HG03565 (cell line): ENCODE measurements at regions not wholly inside any gene's neighbourhood (a gene's known extent, or its start where the extent isn't known, plus 50 kb on each side); places are given as distances from the start of the nearest gene placed in this dataset.

Experiments used
- ATAC-seq: cut with Tn5 transposase; IDR thresholded peaks from one replicate; pipeline ENCODE4 v1.9.1; 2021; ENCODE audit warnings: mild to moderate bottlenecking, moderate library complexity; ENCODE audit not compliant: unreplicated experiment

DNA sequence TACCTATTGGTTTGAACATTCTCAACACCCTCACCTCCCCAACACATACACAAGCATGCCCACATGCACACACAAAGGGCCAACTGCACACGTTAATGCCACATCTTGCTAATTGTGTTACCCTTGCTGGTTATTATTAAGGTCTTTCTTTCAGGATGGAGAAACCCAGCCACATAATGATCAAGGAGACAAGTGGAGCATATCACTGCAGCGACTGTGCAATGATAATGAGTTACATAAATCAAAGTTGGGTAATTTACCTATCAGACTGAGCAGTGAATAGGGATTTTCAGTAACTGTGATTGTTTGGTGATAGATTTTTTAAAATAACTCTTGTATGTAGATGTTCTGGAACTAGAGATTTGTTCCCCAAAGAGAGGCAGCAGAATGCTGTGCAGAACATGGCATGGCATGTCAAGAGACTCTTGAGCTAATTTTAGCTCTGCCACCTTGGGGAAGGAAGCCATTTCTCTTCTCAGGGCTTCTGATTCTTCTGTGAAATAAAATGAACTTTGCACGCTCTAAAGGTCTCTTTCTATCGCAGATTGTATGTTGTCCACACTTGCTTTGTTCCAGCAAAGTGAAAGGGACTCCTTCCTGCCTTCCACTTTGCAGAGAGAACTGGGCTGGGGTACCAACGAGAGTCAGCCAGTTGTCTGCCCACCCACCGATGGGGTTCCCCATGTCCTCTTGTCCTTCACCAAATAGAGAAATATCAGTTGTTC, 126.0 kb upstream of the CAMK1G start:
- no peak for ATAC-seq

DNA sequence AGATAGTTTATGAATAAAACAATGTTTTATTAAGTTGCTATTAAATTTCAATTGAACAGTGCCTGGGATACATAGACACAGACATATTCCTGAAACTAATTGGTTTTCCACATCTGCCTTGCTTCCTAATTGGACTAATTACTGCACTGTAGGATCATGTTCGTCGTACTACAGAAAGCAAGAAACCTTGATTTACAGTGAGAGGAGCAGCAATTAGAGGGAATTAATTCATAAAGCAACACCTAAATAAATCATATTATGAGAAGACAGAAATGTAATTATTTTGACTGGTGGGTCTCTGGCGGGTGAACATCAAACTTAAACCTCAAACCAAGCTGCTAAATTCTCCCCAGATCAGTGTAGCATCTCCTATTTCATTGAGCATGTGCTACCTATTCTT, 124.6 kb upstream of the CAMK1G start:
- ATAC-seq: no peak

DNA sequence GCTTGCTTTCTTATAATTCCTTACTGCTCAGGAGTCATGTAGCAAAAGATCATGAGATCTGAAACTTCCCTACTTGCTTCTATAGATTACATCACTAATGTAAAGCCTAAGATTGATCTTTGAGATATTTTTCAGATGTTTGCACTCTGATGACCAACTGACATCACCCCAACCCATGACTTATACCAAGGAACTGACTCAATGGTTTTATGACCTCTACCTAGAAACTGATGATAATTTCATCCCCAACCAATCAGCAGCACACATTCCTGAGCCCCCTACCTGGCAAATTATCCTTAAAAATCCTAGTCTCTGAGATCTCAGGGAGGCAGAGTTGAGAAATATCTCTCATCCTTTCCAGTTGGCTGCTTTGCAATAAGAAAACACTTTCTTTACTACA, 122.3 kb upstream of the CAMK1G start:
- no peak for ATAC-seq

DNA sequence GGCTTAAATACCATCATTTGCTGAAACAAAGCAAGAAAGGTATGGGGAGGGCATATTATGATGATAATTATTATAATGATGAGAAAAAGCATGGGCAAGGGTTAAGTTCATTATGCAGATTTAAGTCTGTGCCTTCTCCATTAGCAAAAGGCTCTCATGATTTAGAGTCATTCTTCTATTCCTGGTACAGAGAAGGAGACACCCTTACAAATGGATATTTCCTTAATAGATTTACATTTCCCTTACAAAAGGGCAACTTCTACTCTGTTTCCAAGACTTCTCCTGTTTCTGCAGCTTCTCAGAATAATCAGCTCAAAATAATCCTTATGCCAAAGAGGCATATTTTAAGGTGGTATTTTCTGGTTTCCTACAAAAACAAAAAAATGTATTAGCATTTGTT, 121.1 kb upstream of the CAMK1G start:
- no peak for ATAC-seq

DNA sequence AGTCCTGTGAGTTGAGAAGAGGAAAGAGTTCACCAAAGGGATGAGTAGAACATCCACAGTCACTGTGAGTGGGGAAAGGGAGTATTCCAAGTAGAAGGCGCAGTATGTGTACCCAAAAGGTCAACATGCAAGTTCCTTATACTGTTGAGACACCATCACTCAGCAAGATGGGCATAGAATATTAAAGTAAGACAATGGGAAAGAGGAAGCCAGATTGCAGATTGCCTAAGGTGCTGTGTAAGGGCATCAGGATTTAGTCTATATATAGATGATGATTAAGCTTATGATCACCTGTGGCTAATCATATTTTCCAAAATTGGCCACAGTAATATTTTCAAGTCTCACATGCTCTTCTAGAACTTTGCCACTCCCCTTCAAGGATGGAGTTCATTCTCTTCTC, 120.1 kb upstream of the CAMK1G start:
- ATAC-seq: no peak

DNA sequence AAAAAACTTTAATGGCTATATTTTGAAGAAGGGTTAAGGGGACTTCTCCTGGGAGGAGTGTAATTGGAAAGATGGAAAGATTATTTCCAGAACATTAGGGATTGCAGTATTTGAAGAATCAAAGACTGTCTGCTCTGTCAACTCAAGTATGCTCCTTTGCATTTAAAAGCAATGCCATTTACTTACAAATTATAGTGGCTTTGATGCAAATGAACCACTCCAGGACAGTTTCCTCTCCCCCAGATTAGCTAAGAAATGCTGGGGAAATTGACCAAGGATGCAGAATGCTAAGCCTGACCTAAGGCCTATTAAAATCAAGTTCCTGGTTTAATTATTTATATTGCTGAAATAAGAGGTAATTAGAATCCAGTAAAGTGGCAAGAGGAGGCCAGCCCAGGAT, 110.5 kb upstream of the CAMK1G start:
- no peak for ATAC-seq

DNA sequence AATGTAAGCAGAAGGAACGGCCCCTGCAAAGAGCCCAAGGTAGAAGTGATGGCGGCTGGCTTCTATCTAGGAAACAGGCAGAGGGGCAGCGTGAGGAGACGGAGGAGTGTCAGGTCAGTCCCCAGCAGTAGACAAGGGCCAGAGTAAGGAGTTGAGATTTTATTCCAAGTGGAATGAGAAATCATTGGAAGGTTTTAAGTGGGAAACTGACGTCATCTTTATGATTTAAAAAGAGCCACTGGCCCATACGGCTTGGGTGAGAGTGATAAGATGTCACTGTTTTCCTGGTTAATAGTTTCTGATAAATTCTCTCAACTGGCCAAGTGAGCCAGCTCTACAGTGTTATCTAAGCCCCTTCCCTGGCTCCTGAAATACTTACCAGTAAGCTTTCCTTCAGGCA, 103.2 kb upstream of the CAMK1G start:
- ATAC-seq: no peak

DNA sequence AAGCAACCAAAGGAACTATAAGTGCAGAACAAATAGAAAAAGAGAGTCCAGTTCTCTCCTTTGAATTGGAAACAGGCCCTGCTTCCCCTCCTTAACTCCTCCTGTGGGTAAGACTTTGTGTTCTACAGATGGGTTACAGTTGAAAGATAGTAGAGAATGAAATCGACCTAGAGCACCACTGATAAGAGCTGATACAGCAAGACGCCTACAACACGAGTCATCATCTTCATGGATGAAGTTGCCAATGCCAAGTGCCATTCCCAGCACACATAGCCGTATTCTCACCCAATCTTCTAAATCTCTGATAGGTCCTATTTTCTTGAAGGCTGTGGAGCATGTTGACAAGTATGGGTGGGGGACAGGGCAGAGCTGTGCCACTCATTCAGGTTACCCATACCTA, 99.8 kb upstream of the CAMK1G start:
- ATAC-seq: no peak

DNA sequence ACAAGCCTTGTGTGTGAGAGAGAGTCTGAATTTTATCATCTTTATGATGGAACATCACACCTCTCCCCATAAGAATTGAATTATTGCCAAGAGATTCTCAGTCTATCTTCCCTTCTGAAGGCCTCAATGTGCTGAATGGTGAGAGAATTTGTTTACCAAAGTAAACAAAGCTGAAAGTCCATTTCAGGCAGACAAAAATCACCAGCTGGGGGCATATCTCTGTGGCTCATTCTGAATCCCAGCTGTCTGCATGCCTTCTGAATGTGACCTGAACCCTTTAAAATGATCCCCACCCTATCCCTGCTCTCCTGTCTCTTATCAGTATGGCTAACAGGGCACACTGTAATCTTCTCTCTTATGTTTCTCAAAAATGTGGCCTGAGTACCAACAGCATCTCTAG, 99.1 kb upstream of the CAMK1G start:
- ATAC-seq: no peak

DNA sequence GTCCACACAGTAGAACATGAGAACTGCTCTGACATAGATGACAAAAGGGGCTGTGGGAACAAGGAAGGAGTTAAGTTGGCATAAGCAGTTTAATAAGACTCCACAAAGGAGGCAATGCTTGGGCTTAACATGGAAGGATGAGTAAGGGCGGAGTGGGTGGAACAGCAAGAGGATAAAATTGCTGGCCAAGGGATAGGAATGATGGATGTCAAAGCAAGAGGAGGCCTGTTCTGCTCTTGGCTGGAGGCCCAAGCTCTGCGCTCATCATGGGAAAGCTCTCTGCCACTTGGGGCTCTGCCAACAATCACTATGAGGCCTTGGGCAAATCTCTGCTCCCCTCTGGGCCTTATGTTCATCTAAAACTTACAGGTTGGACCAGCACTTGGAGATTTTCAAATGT, 98.3 kb upstream of the CAMK1G start:
- no peak for ATAC-seq

DNA sequence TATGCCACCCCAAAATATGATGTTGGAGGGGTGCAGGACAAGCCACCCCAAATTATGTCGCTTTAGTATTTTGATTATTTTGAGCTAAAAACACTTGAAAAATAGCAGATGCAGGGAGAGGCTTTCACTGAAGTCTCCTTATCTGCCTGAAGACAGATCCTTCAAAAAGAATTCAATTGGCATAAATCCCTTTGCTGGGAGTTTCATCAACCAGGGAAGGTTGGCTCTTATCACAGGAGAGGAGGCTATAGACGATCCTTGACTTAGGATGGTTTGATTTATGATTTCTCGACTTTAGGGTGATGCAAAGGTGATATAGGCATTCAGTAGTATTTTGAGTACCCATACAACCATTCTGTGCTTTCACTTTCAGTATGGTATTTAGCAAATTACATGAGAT, 97.8 kb upstream of the CAMK1G start:
- no peak for ATAC-seq

DNA sequence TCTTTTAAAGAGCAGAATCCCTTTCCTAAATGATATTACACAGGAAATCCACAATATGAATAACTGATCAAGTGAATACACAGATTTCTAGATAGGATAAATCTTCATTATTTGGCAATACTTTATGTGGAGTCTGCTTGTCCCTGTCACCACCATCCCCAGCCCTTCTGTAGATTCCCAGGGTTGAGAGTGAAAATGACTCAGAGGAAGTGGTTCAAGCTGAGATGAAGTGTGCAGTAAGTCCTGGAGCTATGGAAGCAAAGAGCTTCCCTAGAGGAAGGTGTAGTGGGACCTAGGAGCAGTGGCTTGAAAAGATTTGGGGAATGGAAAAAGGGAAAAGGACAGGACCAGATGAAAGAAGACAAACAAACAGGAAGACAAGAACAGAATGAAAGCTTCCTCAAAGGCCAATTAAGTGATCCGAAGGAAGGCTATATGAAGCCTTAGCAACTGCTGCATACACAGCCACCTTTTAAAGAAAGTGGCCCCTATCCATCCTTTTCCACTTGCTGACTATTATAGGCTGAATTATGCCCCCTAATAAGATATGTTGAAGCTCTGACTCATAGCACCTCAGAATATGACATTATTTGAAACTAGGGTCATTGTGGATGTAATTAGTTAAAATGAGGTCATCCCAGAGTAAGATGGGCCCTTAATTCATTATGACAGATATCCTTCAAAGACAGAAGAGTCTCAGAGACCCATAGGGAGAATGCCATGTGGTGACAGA, 96.5 kb upstream of the CAMK1G start:
- no peak for ATAC-seq

DNA sequence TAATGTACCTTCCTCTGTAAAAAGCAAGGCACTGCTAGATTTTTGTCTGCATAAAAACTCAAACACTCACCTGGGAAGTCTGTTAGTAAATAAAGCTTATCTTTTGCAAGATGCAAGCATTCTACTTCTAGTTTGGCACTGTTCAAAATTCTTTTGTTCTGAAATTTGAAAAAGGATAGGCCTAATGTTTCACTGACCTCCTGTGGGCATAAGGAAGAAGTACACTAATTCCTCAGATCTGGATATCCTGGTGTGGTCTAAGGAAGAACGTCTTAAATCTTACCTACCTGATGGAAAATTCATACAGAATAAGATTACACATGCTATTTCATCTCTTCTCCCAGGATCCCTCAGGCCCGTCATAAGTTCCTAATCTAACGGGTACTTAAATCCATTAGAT, 93.5 kb upstream of the CAMK1G start:
- ATAC-seq: no peak

DNA sequence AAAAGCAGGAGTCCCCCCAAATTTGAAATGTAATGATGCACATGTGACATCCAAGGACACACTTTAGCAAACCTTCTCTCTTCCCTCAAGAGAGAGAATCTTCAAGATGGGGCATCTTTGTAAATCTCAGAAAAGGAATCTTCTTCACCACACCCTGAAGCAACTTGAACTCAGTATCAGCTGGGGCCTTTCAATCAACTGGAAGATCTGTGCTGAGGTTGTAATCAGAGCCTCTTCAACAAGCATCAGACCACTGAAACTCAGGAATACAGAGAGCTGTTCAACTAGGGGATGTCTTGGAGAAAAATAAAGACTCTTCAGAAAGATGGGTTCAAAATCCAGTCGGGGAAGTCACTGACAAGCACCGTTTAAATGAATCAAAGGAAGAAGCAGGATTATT, 92.5 kb upstream of the CAMK1G start:
- no peak for ATAC-seq

DNA sequence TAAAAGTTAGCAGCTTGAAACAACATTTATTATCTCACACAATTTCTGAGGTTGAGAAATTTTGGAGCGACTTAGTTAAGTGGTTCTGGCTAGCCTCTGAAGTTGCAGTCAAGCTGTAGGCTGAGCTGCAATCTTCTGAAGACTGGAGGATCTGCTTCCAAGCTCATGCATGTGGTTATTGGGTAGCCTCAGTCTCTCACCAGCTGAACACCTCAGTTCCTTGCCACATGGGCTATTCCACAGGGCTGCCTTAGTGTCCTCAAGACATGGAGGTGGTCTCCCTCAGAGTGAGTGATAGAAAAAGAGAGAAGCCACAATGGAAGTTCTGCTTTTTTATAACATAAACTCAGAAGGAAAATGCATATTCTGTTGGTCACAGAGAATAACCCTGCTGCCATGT, 92.0 kb upstream of the CAMK1G start:
- ATAC-seq: no peak

DNA sequence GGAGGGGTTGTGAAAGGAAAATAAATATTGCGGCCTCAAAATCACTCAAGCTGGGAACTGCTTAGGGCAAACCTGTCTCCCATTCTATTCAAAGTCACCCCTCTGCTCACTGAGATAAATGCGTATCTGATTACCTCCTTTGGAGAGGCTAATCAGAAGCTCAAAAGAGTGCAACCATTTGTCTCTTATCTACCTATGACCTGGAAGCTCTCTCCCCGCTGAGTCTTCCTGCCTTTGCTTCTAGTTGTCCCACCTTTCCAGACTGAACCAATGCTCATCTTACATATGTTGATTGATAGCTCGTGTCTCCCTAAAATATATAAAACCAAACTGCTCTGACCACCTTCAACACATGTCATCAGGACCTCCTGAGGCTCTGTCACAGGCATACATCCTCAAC, 91.6 kb upstream of the CAMK1G start:
- ATAC-seq: no peak

DNA sequence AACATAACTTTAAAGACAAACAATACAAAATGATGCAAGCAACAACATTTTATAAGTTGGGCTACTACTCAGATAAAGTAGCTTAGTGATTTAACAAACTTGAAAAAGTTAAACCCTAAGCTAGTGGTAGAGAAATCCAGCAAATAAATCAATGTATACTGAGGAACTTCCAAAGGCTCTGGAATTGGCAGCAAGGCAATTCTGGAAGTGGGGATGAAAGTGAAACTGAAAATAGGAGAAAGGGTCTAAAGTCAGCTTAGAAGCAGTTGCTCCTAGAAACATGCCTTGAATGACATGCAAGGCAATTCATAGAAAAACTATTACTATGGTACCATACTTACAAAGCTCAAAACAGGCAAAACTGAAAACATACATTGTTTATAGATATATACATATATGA, 90.0 kb upstream of the CAMK1G start:
- ATAC-seq: no peak

DNA sequence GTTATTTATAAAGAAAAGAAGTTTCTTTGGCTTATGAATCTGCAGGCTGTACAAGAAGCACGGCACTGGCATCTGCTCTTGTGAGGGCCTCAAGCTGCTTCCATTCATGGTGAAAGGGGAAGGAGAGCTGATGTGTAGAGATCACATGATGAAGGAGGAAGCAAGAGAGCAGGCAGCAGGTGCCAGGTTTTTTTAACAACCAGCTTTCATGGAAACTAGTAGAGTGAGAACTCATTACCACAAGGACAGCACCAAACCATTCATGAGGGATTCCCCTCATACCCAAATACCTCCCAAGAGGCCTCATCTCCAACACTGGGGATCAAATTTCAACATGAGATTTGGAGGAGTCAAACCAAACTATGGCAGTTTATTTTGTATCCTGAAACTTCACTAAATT, 85.8 kb upstream of the CAMK1G start:
- no peak for ATAC-seq

DNA sequence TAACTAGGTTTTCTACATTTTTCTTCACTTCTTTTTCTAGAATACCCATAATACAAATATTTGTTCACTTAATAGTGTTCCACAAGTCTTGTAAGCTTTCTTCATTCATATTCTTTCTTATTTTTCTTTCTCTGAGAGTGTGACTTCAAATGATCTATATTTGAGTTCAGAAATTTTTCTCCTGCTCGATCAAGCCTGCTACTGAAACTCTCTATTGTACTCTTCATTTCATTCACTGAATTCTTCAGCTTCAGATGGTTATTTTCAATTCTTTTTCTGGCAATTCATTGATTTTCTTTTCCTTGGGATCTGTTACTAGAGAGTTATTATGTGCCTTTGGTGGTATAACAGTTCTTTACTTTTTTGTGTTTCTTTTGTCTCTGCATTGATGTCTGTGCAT, 82.5 kb upstream of the CAMK1G start:
- no peak for ATAC-seq

DNA sequence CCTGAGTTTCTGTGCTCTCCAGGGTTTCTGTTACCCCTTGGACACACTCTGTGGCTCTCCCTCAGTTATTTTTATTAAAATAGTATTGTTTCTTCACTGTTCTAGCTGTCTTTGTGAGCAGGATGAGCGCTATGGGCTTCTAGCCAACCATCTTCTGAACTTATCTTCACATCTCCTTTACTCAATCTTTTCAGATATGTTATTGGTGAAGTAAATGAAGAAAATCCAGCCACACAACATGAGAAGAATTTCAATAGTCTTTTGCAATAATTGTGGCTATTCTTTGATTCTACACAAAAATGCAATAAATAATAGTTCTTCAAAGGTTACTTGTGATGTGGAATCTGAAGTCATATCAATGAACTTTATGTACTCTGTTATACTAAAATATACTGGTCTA, 80.3 kb upstream of the CAMK1G start:
- ATAC-seq: no peak

DNA sequence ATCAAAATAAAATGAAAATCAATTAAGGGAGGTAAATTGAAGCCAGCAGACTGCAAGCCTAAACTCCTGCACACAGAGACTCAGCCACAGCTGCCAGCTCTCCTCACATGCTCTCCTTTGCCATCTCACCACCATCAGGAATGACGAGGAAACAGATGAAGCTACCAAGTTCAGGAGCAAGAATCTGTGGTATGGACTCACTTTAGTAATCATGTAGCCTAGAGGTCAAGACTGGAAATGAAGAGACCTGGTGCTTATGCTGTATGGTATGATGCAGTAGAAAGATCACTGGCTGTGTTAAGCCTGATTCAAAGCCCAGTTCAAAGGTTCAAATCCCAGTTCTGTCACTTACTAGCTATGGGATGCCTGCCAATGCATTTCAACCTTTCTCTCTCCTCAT, 78.9 kb upstream of the CAMK1G start:
- ATAC-seq: no peak

DNA sequence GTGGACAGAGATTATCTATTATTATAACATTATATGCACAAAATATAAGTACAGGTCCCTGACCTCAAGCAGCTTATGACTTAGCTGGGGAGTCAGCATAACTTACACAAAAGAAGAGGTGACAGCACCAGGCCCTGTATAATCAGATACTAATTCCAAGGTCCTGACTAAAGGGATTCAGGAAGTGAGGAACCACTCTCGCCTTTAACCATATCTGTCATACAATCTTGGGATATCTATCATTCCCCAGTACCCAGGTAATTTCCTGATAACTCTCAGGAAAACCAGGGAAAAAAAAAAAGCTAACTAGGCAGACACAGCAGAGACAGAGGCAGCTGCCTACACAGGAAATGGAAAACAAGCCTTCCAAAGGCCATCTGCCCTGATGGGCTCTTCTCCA, 78.5 kb upstream of the CAMK1G start:
- ATAC-seq: no peak

DNA sequence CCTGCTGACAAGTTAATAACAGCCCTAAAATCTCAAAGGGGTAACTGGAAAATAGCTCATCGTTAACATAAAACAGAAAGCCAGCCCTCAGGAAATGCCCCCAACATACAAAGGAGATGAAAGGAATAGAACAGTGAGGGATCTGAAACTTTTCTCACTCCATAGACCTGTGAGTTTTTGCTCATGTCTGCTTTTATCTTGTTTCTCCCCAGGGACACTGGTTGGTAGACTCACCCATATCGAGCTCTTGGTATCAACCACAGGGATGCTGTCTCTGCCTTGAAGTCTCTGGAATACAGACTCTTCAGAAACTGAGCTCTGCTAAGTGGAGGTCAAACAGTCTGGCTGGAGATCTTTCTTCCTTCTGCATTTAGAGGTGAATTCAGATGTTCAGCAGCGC, 77.4 kb upstream of the CAMK1G start:
- ATAC-seq: no peak
